ENCODE measurements at regions not wholly inside any gene's neighbourhood (a gene's known extent, or its start where the extent isn't known, plus 50 kb on each side); places are given as distances from the start of the nearest gene placed in this dataset.

GRCh38 chr13:80586356-80586755, 245.4 kb upstream of the SPRY2 start:
- Histone ChIP-seq H3K4me3 (ENCODE audit: low read depth, low read length) (no peak overlapping the region), H3K36me3 (ENCODE audit: control insufficient read depth, insufficient read depth, low read length) (no peaks in the 10 kb centered on the region), H3K27me3 (ENCODE audit: control insufficient read depth, insufficient read depth, low read length) (no peaks in the 10 kb centered on the region)
- no peak for TF ChIP-seq CTCF (IDR thresholded peaks at IDR 0.05; ENCODE audit: insufficient read depth, low read length, poor library complexity, severe bottlenecking)
- no peak for DNase-seq (ENCODE audit: low read depth)

GRCh38 chr13:80585531-80585930, 244.6 kb upstream of the SPRY2 start:
- DNase-seq (ENCODE audit: low read depth) = no peak
- Histone ChIP-seq H3K27me3 (ENCODE audit: control insufficient read depth, insufficient read depth, low read length) (no peaks in the 10 kb centered on the region), H3K4me3 (ENCODE audit: low read depth, low read length) (no peak overlapping the region), H3K36me3 (ENCODE audit: control insufficient read depth, insufficient read depth, low read length) (no peaks in the 10 kb centered on the region)
- TF ChIP-seq CTCF (IDR thresholded peaks at IDR 0.05; ENCODE audit: insufficient read depth, low read length, poor library complexity, severe bottlenecking) = no peak

- no peaks in the 10 kb centered on the region for H3K36me3 ChIP-seq (ENCODE audit: control insufficient read depth, insufficient read depth, low read length)
- no peak overlapping the region for H3K4me3 ChIP-seq (ENCODE audit: low read depth, low read length)
- no peak for TF ChIP-seq CTCF (IDR thresholded peaks at IDR 0.05; ENCODE audit: insufficient read depth, low read length, poor library complexity, severe bottlenecking)
- H3K27me3 ChIP-seq (ENCODE audit: control insufficient read depth, insufficient read depth, low read length) = no peaks in the 10 kb centered on the region
- no peak for DNase-seq (ENCODE audit: low read depth)
These were observed 243.9 kb upstream of the SPRY2 start for GRCh38 chr13:80584785-80585184.

- no peak for TF ChIP-seq CTCF (IDR thresholded peaks at IDR 0.05; ENCODE audit: insufficient read depth, low read length, poor library complexity, severe bottlenecking)
- H3K27me3 ChIP-seq (ENCODE audit: control insufficient read depth, insufficient read depth, low read length) = no peaks in the 10 kb centered on the region
- DNase-seq (ENCODE audit: low read depth) = no peak
These were observed 243.4 kb upstream of the SPRY2 start for GRCh38 chr13:80584306-80584705.

GRCh38 chr13:80577926-80578670, 237.2 kb upstream of the SPRY2 start:
- no peak overlapping the region for H3K4me3 ChIP-seq (ENCODE audit: low read depth, low read length)
- no peak for DNase-seq (ENCODE audit: low read depth)
- TF ChIP-seq CTCF (IDR thresholded peaks at IDR 0.05; ENCODE audit: insufficient read depth, low read length, poor library complexity, severe bottlenecking) = no peak

More at GRCh38 chr13:80584306-80584705, 243.4 kb upstream of the SPRY2 start:
- Histone ChIP-seq H3K36me3 (ENCODE audit: control insufficient read depth, insufficient read depth, low read length) (no peaks in the 10 kb centered on the region), H3K4me3 (ENCODE audit: low read depth, low read length) (no peak overlapping the region)

GRCh38 chr13:80577285-80577684, 236.4 kb upstream of the SPRY2 start:
- Histone ChIP-seq H3K36me3 (ENCODE audit: control insufficient read depth, insufficient read depth, low read length) (no peaks in the 10 kb centered on the region), H3K27me3 (ENCODE audit: control insufficient read depth, insufficient read depth, low read length) (no peaks in the 10 kb centered on the region), H3K4me3 (ENCODE audit: low read depth, low read length) (no peak overlapping the region)
- TF ChIP-seq CTCF (IDR thresholded peaks at IDR 0.05; ENCODE audit: insufficient read depth, low read length, poor library complexity, severe bottlenecking) = no peak
- no peak for DNase-seq (ENCODE audit: low read depth)

More at GRCh38 chr13:80577926-80578670, 237.2 kb upstream of the SPRY2 start:
- no peaks in the 10 kb centered on the region for H3K27me3 ChIP-seq (ENCODE audit: control insufficient read depth, insufficient read depth, low read length)
- no peaks in the 10 kb centered on the region for H3K36me3 ChIP-seq (ENCODE audit: control insufficient read depth, insufficient read depth, low read length)
